AG04450 (cell line): ENCODE measurements at regions not wholly inside any gene's neighbourhood (a gene's known extent, or its start where the extent isn't known, plus 50 kb on each side); places are given as distances from the start of the nearest gene placed in this dataset.

Experiments
- CTCF ChIA-PET: fragments of 300-600, 350-600 bp; formaldehyde crosslinking; extraction: SDS; loops from one replicate; lab custom pipeline; 2022; ENCODE audit warnings: antibody characterized with exemption, inconsistent platforms; lab: Charles Lee
- POLR2A ChIA-PET: fragments of 350-600 bp; formaldehyde crosslinking; extraction: SDS; loops from one replicate; lab custom pipeline; 2021; ENCODE audit warnings: antibody characterized with exemption, inconsistent platforms; lab: Yijun Ruan, JAX
- DNase-seq: peaks from one replicate; pipeline ENCODE4 v3.0.0-alpha.2; 2011; ENCODE audit warnings: low read depth, low spot score
- H3K27ac ChIP-seq: one replicate; pipeline ENCODE4 v1.5.1; 2012; ENCODE audit warnings: low read depth, low read length, control low read depth
- H3K27me3 ChIP-seq: one replicate; pipeline ENCODE4 v1.6.0; 2012; ENCODE audit warnings: low read length; ENCODE audit not compliant: control insufficient read depth, insufficient read depth
- H3K4me3 ChIP-seq: 2 replicates; pipeline ENCODE4 v1.5.1; 2011; ENCODE audit warnings: mild to moderate bottlenecking, low read depth, low read length, control low read depth
- H3K9me3 ChIP-seq: 2 replicates; pipeline ENCODE4 v1.5.1; 2012; ENCODE audit warnings: low read length; ENCODE audit not compliant: control insufficient read depth, insufficient read depth
- CTCF ChIP-seq: IDR thresholded peaks from 2 replicates; pipeline ENCODE4 v1.5.1; 2011; ENCODE audit warnings: low read depth, low read length, control low read depth, inconsistent platforms

- ChIA-PET CTCF (interaction anchor here (1.5 to 1.8 kb wide), 2 partner anchors 9 to 10 kb away, joined by 3 to 6 read pairs; no protein-coding TSS in a partner anchor), POLR2A (no interaction called here)
- Histone ChIP-seq H3K27ac (no peak overlapping the region), H3K9me3 (peaks cover 2% of the 10 kb centered on the region; the same call in 1 of the 2 replicates), H3K4me3 (no peak overlapping the region), H3K27me3 (no peaks in the 10 kb centered on the region)
- TF ChIP-seq CTCF, result no peak
- no peak for DNase-seq
Observed at GRCh38 chr7:80039251-80039884, 95.3 kb upstream of the GNAI1 start.

GRCh38 chr7:80037689-80038088, 96.9 kb upstream of the GNAI1 start:
- CTCF ChIA-PET, result interaction anchor here (0.6 to 0.7 kb wide), 2 partner anchors 52 to 740 kb away, joined by 3 read pairs; no protein-coding TSS in a partner anchor
- Histone ChIP-seq H3K27me3 (no peaks in the 10 kb centered on the region), H3K4me3 (no peak overlapping the region), H3K27ac (no peak overlapping the region), H3K9me3 (no peaks in the 10 kb centered on the region)
- POLR2A ChIA-PET, result no interaction called here
- TF ChIP-seq CTCF, result no peak
- no peak for DNase-seq

- H3K9me3 ChIP-seq, result no peaks in the 10 kb centered on the region
- POLR2A ChIA-PET, result no interaction called here
- CTCF ChIA-PET, result interaction anchor here (0.8 kb wide), 1 partner anchor 11 kb away, joined by 3 read pairs; no protein-coding TSS in a partner anchor
- H3K4me3 ChIP-seq, result no peak overlapping the region
- H3K27me3 ChIP-seq, result no peaks in the 10 kb centered on the region
- no peak for DNase-seq
- H3K27ac ChIP-seq, result no peak overlapping the region
- no peak for TF ChIP-seq CTCF
Observed at GRCh38 chr7:80036107-80036506, 98.5 kb upstream of the GNAI1 start.

- no peaks in the 10 kb centered on the region for H3K9me3 ChIP-seq
- TF ChIP-seq CTCF, result no peak
- CTCF ChIA-PET, result interaction anchor here (1.3 kb wide), 1 partner anchor 10 kb away, joined by 3 read pairs; no protein-coding TSS in a partner anchor
- POLR2A ChIA-PET, result no interaction called here
- H3K27ac ChIP-seq, result no peak overlapping the region
- no peak for DNase-seq
- no peak overlapping the region for H3K4me3 ChIP-seq
- no peaks in the 10 kb centered on the region for H3K27me3 ChIP-seq
Observed at GRCh38 chr7:80028717-80029116, 105.9 kb upstream of the GNAI1 start.

- no peak overlapping the region for H3K27ac ChIP-seq
- no peak overlapping the region for H3K4me3 ChIP-seq
- CTCF ChIA-PET, result interaction anchor here (0.7 to 1.9 kb wide), 3 partner anchors 9 to 222 kb away, joined by 3 to 5 read pairs (median 3); no protein-coding TSS in a partner anchor
- no peak for DNase-seq
- TF ChIP-seq CTCF, result no peak
- no peaks in the 10 kb centered on the region for H3K9me3 ChIP-seq
- H3K27me3 ChIP-seq, result no peaks in the 10 kb centered on the region
- POLR2A ChIA-PET, result no interaction called here
Observed at GRCh38 chr7:80027611-80028173, 106.9 kb upstream of the GNAI1 start.
